ENCODE measurements at regions not wholly inside any gene's neighbourhood (a gene's known extent, or its start where the extent isn't known, plus 50 kb on each side); places are given as distances from the start of the nearest gene placed in this dataset.

- H3K36me3 Mint-ChIP-seq (ENCODE audit: low read depth) = no peaks in the 10 kb centered on the region
- no peak overlapping the region for H3K27ac Mint-ChIP-seq
- Histone ChIP-seq H3K27me3 (ENCODE audit: control insufficient read depth, insufficient read depth, low read length, poor library complexity, severe bottlenecking) (peaks cover 19% of the 10 kb centered on the region), H3K9me3 (ENCODE audit: control insufficient read depth, low read length) (no peaks in the 10 kb centered on the region), H3K4me1 (ENCODE audit: control insufficient read depth, insufficient read depth, low read length) (peaks cover 5% of the 10 kb centered on the region), H3K4me3 (ENCODE audit: low read length) (no peak overlapping the region), H3K27ac (ENCODE audit: low read depth, low read length) (no peak overlapping the region), H3K36me3 (ENCODE audit: control insufficient read depth, insufficient read depth, low read length) (no peaks in the 10 kb centered on the region), H3K9ac (ENCODE audit: extremely low read depth, low read length, poor library complexity, severe bottlenecking) (no peak overlapping the region)
- 85 to 91% methylated on average over 3 of the region's 3 CpGs for WGBS, 2 experiments (ENCODE audit: insufficient coverage in 1 of 2, insufficient read length in 1 of 2)
- DNase-seq = no peak
- peaks cover 6% of the 10 kb centered on the region for H3K4me1 Mint-ChIP-seq
- TF ChIP-seq, protein P1, sequence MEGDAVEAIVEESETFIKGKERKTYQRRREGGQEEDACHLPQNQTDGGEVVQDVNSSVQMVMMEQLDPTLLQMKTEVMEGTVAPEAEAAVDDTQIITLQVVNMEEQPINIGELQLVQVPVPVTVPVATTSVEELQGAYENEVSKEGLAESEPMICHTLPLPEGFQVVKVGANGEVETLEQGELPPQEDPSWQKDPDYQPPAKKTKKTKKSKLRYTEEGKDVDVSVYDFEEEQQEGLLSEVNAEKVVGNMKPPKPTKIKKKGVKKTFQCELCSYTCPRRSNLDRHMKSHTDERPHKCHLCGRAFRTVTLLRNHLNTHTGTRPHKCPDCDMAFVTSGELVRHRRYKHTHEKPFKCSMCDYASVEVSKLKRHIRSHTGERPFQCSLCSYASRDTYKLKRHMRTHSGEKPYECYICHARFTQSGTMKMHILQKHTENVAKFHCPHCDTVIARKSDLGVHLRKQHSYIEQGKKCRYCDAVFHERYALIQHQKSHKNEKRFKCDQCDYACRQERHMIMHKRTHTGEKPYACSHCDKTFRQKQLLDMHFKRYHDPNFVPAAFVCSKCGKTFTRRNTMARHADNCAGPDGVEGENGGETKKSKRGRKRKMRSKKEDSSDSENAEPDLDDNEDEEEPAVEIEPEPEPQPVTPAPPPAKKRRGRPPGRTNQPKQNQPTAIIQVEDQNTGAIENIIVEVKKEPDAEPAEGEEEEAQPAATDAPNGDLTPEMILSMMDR (conservative IDR thresholded peaks at IDR 0.05) = no peak
- no peak overlapping the region for H3K4me3 Mint-ChIP-seq
- no peaks in the 10 kb centered on the region for H3K9me3 Mint-ChIP-seq
- H3K27me3 Mint-ChIP-seq (ENCODE audit: insufficient read depth) = peaks cover 10% of the 10 kb centered on the region
Measured at GRCh38 chr15:69663982-69664381, 211.4 kb downstream of the RPLP1 start.

GRCh38 chr15:69664572-69665571 lies 212.3 kb downstream of the RPLP1 start:
- H3K4me3 ChIP-seq (ENCODE audit: low read length) = no peak overlapping the region
- H3K27me3 ChIP-seq (ENCODE audit: control insufficient read depth, insufficient read depth, low read length, poor library complexity, severe bottlenecking) = peaks cover 19% of the 10 kb centered on the region
- TF ChIP-seq, protein P1 (conservative IDR thresholded peaks at IDR 0.05) = no peak
- H3K36me3 Mint-ChIP-seq (ENCODE audit: low read depth) = no peaks in the 10 kb centered on the region
- H3K27ac Mint-ChIP-seq = no peak overlapping the region
- peaks cover 5% of the 10 kb centered on the region for H3K4me1 ChIP-seq (ENCODE audit: control insufficient read depth, insufficient read depth, low read length)
- H3K9ac ChIP-seq (ENCODE audit: extremely low read depth, low read length, poor library complexity, severe bottlenecking) = no peak overlapping the region
- H3K27me3 Mint-ChIP-seq (ENCODE audit: insufficient read depth) = peaks cover 10% of the 10 kb centered on the region
- no peak overlapping the region for H3K4me3 Mint-ChIP-seq
- WGBS, 2 experiments (ENCODE audit: insufficient coverage in 1 of 2, insufficient read length in 1 of 2) = 91 to 93% methylated on average over 20 to 28 of the region's 28 CpGs
- DNase-seq = no peak
- H3K9me3 ChIP-seq (ENCODE audit: control insufficient read depth, low read length) = no peaks in the 10 kb centered on the region
- no peak overlapping the region for H3K27ac ChIP-seq (ENCODE audit: low read depth, low read length)
- H3K36me3 ChIP-seq (ENCODE audit: control insufficient read depth, insufficient read depth, low read length) = no peaks in the 10 kb centered on the region
- H3K4me1 Mint-ChIP-seq = peaks cover 6% of the 10 kb centered on the region
- no peaks in the 10 kb centered on the region for H3K9me3 Mint-ChIP-seq

DNA sequence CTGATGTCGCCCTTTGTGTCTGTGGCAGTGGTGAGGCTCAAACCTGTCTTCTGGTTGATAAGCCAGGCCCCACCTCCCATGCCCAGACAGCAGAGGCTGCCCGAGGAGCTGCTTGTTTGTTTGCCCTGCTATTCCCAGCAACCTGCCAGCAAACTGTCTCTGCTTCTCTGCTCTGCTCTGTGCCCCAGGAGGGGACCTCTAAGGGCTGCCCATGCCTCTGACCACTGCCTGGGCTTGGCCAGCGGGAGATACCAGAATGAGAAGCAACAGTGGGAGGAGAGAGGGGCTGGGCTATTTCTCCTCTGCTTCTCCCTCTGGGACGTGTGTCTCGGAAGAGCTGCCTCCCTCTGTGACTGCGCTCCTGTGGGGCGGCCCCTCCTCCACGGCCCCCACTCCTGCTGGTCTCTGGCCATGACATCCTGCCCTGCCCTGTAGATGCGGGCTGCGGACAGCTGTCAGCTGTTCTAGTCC lies 213.1 kb downstream of the RPLP1 start:
- TF ChIP-seq, protein P1 (conservative IDR thresholded peaks at IDR 0.05) = no peak
- H3K9ac ChIP-seq (ENCODE audit: extremely low read depth, low read length, poor library complexity, severe bottlenecking) = no peak overlapping the region
- H3K4me1 ChIP-seq (ENCODE audit: control insufficient read depth, insufficient read depth, low read length) = peaks cover 5% of the 10 kb centered on the region
- Mint-ChIP-seq H3K27me3 (ENCODE audit: insufficient read depth) (peaks cover 12% of the 10 kb centered on the region), H3K27ac (no peak overlapping the region), H3K4me3 (no peak overlapping the region), H3K36me3 (ENCODE audit: low read depth) (no peaks in the 10 kb centered on the region), H3K4me1 (peaks cover 6% of the 10 kb centered on the region), H3K9me3 (no peaks in the 10 kb centered on the region)
- DNase-seq = peak; percentile 64
- peaks cover 14% of the 10 kb centered on the region for H3K27me3 ChIP-seq (ENCODE audit: control insufficient read depth, insufficient read depth, low read length, poor library complexity, severe bottlenecking)
- H3K9me3 ChIP-seq (ENCODE audit: control insufficient read depth, low read length) = no peaks in the 10 kb centered on the region
- H3K27ac ChIP-seq (ENCODE audit: low read depth, low read length) = no peak overlapping the region
- WGBS, 2 experiments (ENCODE audit: insufficient coverage in 1 of 2, insufficient read length in 1 of 2) = 78 to 81% methylated on average over 5 to 10 of the region's 10 CpGs
- H3K36me3 ChIP-seq (ENCODE audit: control insufficient read depth, insufficient read depth, low read length) = no peaks in the 10 kb centered on the region
- no peak overlapping the region for H3K4me3 ChIP-seq (ENCODE audit: low read length)

Measured in endodermal cell (in vitro differentiated cells).